NT2/D1 (cell line): ENCODE measurements at regions not wholly inside any gene's neighbourhood (a gene's known extent, or its start where the extent isn't known, plus 50 kb on each side); places are given as distances from the start of the nearest gene placed in this dataset.

Experiments
- YY1 ChIP-seq: IDR thresholded peaks from 2 replicates; pipeline ENCODE4 v1.6.1; 2011; ENCODE audit not compliant: insufficient read length, insufficient read depth
- ZNF274 ChIP-seq: IDR thresholded peaks from 2 replicates; pipeline ENCODE4 v1.6.1; 2011; ENCODE audit warnings: mild to moderate bottlenecking, low read depth, low read length

DNA sequence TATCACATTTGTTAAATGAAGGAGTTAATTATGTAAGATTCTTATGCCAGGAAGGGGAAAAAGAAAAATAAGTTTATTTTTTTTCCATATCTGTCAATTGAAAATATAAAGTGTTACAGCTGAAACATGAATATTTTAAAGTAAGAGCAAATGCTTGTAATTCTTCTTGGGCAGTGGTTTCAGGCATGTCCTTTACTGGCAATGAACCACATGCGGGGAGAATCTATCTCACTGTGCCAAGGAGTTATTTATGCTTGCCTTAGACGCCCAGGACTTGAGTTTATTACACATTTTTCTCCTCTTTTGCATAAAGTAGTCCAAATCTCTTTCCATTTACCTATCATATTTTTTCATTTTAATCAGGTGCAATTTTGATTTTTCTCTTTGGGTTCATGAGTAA lies 207.8 kb upstream of the NRIP1 start:
- TF ChIP-seq YY1: no peak
- TF ChIP-seq ZNF274: no peak
